HG03558 (cell line): ENCODE measurements at regions not wholly inside any gene's neighbourhood (a gene's known extent, or its start where the extent isn't known, plus 50 kb on each side); places are given as distances from the start of the nearest gene placed in this dataset.
"Not testable (repeated sequence)": the region's sequence is repeated elsewhere in the genome, so short reads cannot be mapped to it uniquely, and the experiment has no call there.

Experiments
- ATAC-seq: cut with Tn5 transposase; IDR thresholded peaks from one replicate; pipeline ENCODE4 v1.9.1; 2021; ENCODE audit warnings: moderate number of reproducible peaks; ENCODE audit not compliant: unreplicated experiment; ENCODE audit errors: extremely low read depth

- ATAC-seq, result no peak
These were observed 211.0 kb upstream of the RIMS1 start for GRCh38 chr6:71675386-71675785.

- no peak for ATAC-seq
These were observed 210.1 kb upstream of the RIMS1 start for GRCh38 chr6:71676298-71676697.

GRCh38 chr6:71678091-71678490 lies 208.3 kb upstream of the RIMS1 start:
- no peak for ATAC-seq

GRCh38 chr6:71681234-71681867 lies 205.0 kb upstream of the RIMS1 start:
- ATAC-seq, result no peak

GRCh38 chr6:71686021-71686677 lies 200.2 kb upstream of the RIMS1 start:
- ATAC-seq, result not testable (repeated sequence)

- ATAC-seq, result no peak
These were observed 187.6 kb upstream of the RIMS1 start for GRCh38 chr6:71698702-71699101.

GRCh38 chr6:71706523-71706922 lies 179.8 kb upstream of the RIMS1 start:
- ATAC-seq, result no peak

GRCh38 chr6:71707059-71707458 lies 179.3 kb upstream of the RIMS1 start:
- ATAC-seq, result no peak

GRCh38 chr6:71720705-71721104 lies 165.6 kb upstream of the RIMS1 start:
- ATAC-seq, result no peak

GRCh38 chr6:71721642-71722041 lies 164.7 kb upstream of the RIMS1 start:
- ATAC-seq, result no peak

GRCh38 chr6:71722736-71723135 lies 163.6 kb upstream of the RIMS1 start:
- no peak for ATAC-seq

- ATAC-seq, result no peak
These were observed 161.8 kb upstream of the RIMS1 start for GRCh38 chr6:71724456-71725125.

- ATAC-seq, result no peak
These were observed 161.3 kb upstream of the RIMS1 start for GRCh38 chr6:71725126-71725470.

GRCh38 chr6:71726121-71726520 lies 160.2 kb upstream of the RIMS1 start:
- ATAC-seq, result no peak

- peak; percentile 88 for ATAC-seq
These were observed 158.6 kb upstream of the RIMS1 start for GRCh38 chr6:71727632-71728294.

GRCh38 chr6:71730284-71730683 lies 156.1 kb upstream of the RIMS1 start:
- no peak for ATAC-seq

GRCh38 chr6:71733970-71734899 lies 152.1 kb upstream of the RIMS1 start:
- ATAC-seq, result no peak

GRCh38 chr6:71737953-71738352 lies 148.4 kb upstream of the RIMS1 start:
- ATAC-seq, result peak; percentile 54

- no peak for ATAC-seq
These were observed 140.8 kb upstream of the RIMS1 start for GRCh38 chr6:71745525-71745924.

- ATAC-seq, result no peak
These were observed 120.1 kb upstream of the RIMS1 start for GRCh38 chr6:71766146-71766760.
